ENCODE measurements at regions not wholly inside any gene's neighbourhood (a gene's known extent, or its start where the extent isn't known, plus 50 kb on each side); places are given as distances from the start of the nearest gene placed in this dataset.

DNA sequence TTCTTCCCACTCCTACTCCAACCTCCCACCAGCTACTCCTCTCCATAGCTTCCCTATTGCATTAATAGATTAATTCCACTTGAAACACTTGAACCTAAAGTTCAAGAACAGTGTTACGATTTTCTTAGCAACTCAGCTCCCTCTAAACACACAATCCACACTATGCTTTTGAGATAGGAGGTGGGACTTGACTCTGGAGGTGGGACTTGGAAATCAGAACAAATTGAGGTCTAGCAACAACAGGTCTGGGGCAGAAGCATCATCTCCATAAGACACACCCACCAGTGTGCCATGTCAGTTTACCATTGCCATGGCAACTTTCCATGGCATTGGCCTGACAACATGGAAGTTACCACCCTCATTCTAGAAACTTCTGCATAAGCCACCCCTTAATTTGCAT, 336.5 kb upstream of the ALCAM start:
- no peak overlapping the region for H3K27ac Mint-ChIP-seq (ENCODE audit: unreplicated experiment)
- no peak for DNase-seq
- TF ChIP-seq CTCF (IDR thresholded peaks at IDR 0.05; ENCODE audit: partially characterized antibody, unreplicated experiment), result no peak
- H3K4me3 Mint-ChIP-seq (ENCODE audit: unreplicated experiment), result no peak overlapping the region
- no peaks in the 10 kb centered on the region for H3K27me3 Mint-ChIP-seq (ENCODE audit: unreplicated experiment)
- no peaks in the 10 kb centered on the region for H3K36me3 Mint-ChIP-seq (ENCODE audit: unreplicated experiment)
- no peaks in the 10 kb centered on the region for H3K9me3 Mint-ChIP-seq (ENCODE audit: unreplicated experiment)
- no peaks in the 10 kb centered on the region for H3K4me1 Mint-ChIP-seq (ENCODE audit: low read depth, unreplicated experiment)

- no peaks in the 10 kb centered on the region for H3K27me3 Mint-ChIP-seq (ENCODE audit: unreplicated experiment)
- H3K4me3 Mint-ChIP-seq (ENCODE audit: unreplicated experiment), result no peak overlapping the region
- H3K9me3 Mint-ChIP-seq (ENCODE audit: unreplicated experiment), result no peaks in the 10 kb centered on the region
- DNase-seq, result no peak
- no peak for TF ChIP-seq CTCF (IDR thresholded peaks at IDR 0.05; ENCODE audit: partially characterized antibody, unreplicated experiment)
- H3K4me1 Mint-ChIP-seq (ENCODE audit: low read depth, unreplicated experiment), result no peaks in the 10 kb centered on the region
- no peaks in the 10 kb centered on the region for H3K36me3 Mint-ChIP-seq (ENCODE audit: unreplicated experiment)
- H3K27ac Mint-ChIP-seq (ENCODE audit: unreplicated experiment), result no peak overlapping the region
Observed at GRCh38 chr3:105032541-105032940, 334.2 kb upstream of the ALCAM start.

- Mint-ChIP-seq H3K27ac (ENCODE audit: unreplicated experiment) (no peak overlapping the region), H3K9me3 (ENCODE audit: unreplicated experiment) (no peaks in the 10 kb centered on the region), H3K4me3 (ENCODE audit: unreplicated experiment) (no peak overlapping the region), H3K27me3 (ENCODE audit: unreplicated experiment) (no peaks in the 10 kb centered on the region), H3K4me1 (ENCODE audit: low read depth, unreplicated experiment) (no peaks in the 10 kb centered on the region), H3K36me3 (ENCODE audit: unreplicated experiment) (no peaks in the 10 kb centered on the region)
- DNase-seq, result no peak
- no peak for TF ChIP-seq CTCF (IDR thresholded peaks at IDR 0.05; ENCODE audit: partially characterized antibody, unreplicated experiment)
Observed at GRCh38 chr3:105033081-105033480, 333.6 kb upstream of the ALCAM start.

DNA sequence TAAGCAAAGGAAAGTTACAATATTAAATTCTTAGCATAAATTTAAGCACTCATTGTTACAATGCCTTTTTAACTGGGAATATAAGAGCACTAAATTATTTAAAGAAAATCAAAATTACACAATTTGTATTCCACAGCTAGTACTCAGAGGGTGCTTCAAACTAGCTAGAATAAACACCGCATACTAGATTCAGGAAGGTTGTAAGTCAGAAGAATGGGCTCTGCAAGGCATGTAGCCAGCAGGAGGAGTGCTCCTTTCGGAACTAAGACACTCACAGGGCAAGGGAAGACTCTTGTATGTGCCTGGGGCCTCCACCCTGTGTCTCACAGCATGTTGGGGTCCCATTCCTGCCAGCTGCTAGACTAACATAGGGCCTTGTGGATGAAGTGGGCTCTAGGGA, 327.7 kb upstream of the ALCAM start:
- DNase-seq, result no peak
- Mint-ChIP-seq H3K9me3 (ENCODE audit: unreplicated experiment) (no peaks in the 10 kb centered on the region), H3K4me1 (ENCODE audit: low read depth, unreplicated experiment) (peaks cover 4% of the 10 kb centered on the region), H3K27ac (ENCODE audit: unreplicated experiment) (no peak overlapping the region), H3K36me3 (ENCODE audit: unreplicated experiment) (no peaks in the 10 kb centered on the region), H3K27me3 (ENCODE audit: unreplicated experiment) (no peaks in the 10 kb centered on the region), H3K4me3 (ENCODE audit: unreplicated experiment) (no peak overlapping the region)
- TF ChIP-seq CTCF (IDR thresholded peaks at IDR 0.05; ENCODE audit: partially characterized antibody, unreplicated experiment), result no peak

GRCh38 chr3:105040026-105040622, 326.6 kb upstream of the ALCAM start:
- Mint-ChIP-seq H3K36me3 (ENCODE audit: unreplicated experiment) (no peaks in the 10 kb centered on the region), H3K4me3 (ENCODE audit: unreplicated experiment) (no peak overlapping the region), H3K9me3 (ENCODE audit: unreplicated experiment) (no peaks in the 10 kb centered on the region), H3K27ac (ENCODE audit: unreplicated experiment) (no peak overlapping the region), H3K27me3 (ENCODE audit: unreplicated experiment) (no peaks in the 10 kb centered on the region), H3K4me1 (ENCODE audit: low read depth, unreplicated experiment) (peaks cover 4% of the 10 kb centered on the region)
- TF ChIP-seq CTCF (IDR thresholded peaks at IDR 0.05; ENCODE audit: partially characterized antibody, unreplicated experiment), result no peak
- DNase-seq, result no peak
